ENCODE measurements at regions not wholly inside any gene's neighbourhood (a gene's known extent, or its start where the extent isn't known, plus 50 kb on each side); places are given as distances from the start of the nearest gene placed in this dataset.

DNA sequence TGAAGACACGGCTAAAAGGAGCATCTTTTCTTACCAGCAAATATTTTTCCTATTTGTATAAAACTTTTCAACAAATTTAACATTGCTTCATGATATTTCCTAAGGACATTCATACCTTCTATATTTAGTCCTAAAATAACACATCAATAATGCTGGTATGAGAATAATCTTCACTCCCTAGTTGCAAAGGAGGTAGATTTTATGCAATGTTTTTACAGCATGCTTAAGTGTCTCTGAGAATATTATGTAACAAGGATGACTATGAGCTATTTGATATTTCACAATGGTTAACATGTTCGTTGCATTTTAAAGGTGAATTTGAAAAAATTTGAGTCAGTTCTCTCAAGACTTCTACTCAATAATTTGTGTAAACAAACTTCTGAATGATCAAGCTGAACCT is 506.7 kb downstream of the NUP35 start:
- BruUV-seq (replicated peaks): no TSS peak
- H3K27me3 Mint-ChIP-seq (ENCODE audit: insufficient read depth, unreplicated experiment): no peaks in the 10 kb centered on the region
- DNase-seq (ENCODE audit: unreplicated experiment): peak; percentile 49

DNA sequence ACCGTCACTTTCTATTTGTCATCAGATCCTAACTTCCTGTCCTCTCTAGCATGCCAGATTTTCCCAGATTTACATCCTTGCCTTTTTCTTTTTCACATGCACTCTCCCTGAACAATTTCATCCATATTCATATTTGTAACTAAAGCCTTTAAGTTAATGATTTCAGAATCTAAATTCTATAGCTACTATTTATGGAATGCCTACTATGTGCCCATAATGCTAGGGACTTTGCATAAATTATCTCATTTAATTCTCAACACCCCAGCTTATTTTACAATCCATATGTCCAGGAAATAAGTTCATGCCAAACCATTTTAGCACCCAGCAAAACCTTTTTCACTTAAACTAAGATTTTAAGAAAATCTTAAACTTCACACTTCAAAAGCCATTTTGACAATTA is 531.9 kb downstream of the NUP35 start:
- Mint-ChIP-seq H3K4me1 (ENCODE audit: insufficient read depth, unreplicated experiment) (no peaks in the 10 kb centered on the region), H3K4me3 (ENCODE audit: unreplicated experiment) (no peak overlapping the region), H3K36me3 (ENCODE audit: insufficient read depth, unreplicated experiment) (no peaks in the 10 kb centered on the region), H3K27ac (ENCODE audit: low read depth, unreplicated experiment) (no peak overlapping the region), H3K27me3 (ENCODE audit: insufficient read depth, unreplicated experiment) (no peaks in the 10 kb centered on the region), H3K9me3 (ENCODE audit: unreplicated experiment) (no peaks in the 10 kb centered on the region)
- TF ChIP-seq, protein P1, sequence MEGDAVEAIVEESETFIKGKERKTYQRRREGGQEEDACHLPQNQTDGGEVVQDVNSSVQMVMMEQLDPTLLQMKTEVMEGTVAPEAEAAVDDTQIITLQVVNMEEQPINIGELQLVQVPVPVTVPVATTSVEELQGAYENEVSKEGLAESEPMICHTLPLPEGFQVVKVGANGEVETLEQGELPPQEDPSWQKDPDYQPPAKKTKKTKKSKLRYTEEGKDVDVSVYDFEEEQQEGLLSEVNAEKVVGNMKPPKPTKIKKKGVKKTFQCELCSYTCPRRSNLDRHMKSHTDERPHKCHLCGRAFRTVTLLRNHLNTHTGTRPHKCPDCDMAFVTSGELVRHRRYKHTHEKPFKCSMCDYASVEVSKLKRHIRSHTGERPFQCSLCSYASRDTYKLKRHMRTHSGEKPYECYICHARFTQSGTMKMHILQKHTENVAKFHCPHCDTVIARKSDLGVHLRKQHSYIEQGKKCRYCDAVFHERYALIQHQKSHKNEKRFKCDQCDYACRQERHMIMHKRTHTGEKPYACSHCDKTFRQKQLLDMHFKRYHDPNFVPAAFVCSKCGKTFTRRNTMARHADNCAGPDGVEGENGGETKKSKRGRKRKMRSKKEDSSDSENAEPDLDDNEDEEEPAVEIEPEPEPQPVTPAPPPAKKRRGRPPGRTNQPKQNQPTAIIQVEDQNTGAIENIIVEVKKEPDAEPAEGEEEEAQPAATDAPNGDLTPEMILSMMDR (IDR thresholded peaks at IDR 0.05; ENCODE audit: unreplicated experiment): no peak
- intact Hi-C loops (cut with micrococcal nuclease): no loop called here
- CTCF ChIA-PET: interaction anchor here (0.7 to 1.1 kb wide), 3 partner anchors 10 to 995 kb away, joined by 3 read pairs; no protein-coding TSS in a partner anchor
- BruUV-seq (replicated peaks): no TSS peak
- POLR2A ChIA-PET: no interaction called here
- no peak for DNase-seq (ENCODE audit: unreplicated experiment)

More for the DNA sequence above, 506.7 kb downstream of the NUP35 start:
- ChIA-PET CTCF (no interaction called here), POLR2A (no interaction called here)
- Mint-ChIP-seq H3K36me3 (ENCODE audit: insufficient read depth, unreplicated experiment) (no peaks in the 10 kb centered on the region), H3K9me3 (ENCODE audit: unreplicated experiment) (no peaks in the 10 kb centered on the region), H3K4me3 (ENCODE audit: unreplicated experiment) (no peak overlapping the region), H3K27ac (ENCODE audit: low read depth, unreplicated experiment) (no peak overlapping the region), H3K4me1 (ENCODE audit: insufficient read depth, unreplicated experiment) (no peaks in the 10 kb centered on the region)
- TF ChIP-seq, protein P1 (IDR thresholded peaks at IDR 0.05; ENCODE audit: unreplicated experiment): no peak
- intact Hi-C loops (cut with micrococcal nuclease): no loop called here

DNA sequence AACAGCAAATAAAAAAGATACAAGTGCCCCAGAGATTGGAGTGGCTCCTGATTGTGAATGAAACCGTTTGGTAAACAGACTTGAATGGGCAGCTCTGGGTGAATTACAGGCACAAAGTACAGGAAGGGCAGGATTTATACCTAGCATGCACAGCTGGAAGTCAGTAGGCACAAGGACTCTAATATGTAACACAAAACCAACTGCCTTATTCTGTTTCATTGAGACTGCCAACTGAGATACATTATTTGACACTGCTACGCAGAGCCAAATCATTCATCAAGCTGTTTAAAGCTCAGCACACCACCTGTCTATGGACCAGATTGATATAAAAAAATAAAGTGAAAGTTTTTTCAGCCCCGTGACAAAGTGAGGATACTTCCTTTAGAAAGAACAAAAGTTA is 541.2 kb downstream of the NUP35 start:
- Mint-ChIP-seq H3K4me1 (ENCODE audit: insufficient read depth, unreplicated experiment) (no peaks in the 10 kb centered on the region), H3K36me3 (ENCODE audit: insufficient read depth, unreplicated experiment) (no peaks in the 10 kb centered on the region), H3K9me3 (ENCODE audit: unreplicated experiment) (no peaks in the 10 kb centered on the region), H3K27me3 (ENCODE audit: insufficient read depth, unreplicated experiment) (no peaks in the 10 kb centered on the region), H3K27ac (ENCODE audit: low read depth, unreplicated experiment) (peak overlapping the region; percentile 28), H3K4me3 (ENCODE audit: unreplicated experiment) (no peak overlapping the region)
- intact Hi-C loops (cut with micrococcal nuclease): no loop called here
- POLR2A ChIA-PET: interaction anchor here (0.7 kb wide), 1 partner anchor 155 kb away, joined by 3 read pairs; no protein-coding TSS in a partner anchor
- TF ChIP-seq, protein P1 (IDR thresholded peaks at IDR 0.05; ENCODE audit: unreplicated experiment): no peak
- CTCF ChIA-PET: interaction anchor here (0.6 kb wide), 1 partner anchor 174 kb away, joined by 3 read pairs; no protein-coding TSS in a partner anchor
- DNase-seq (ENCODE audit: unreplicated experiment): no peak
- BruUV-seq (replicated peaks): no TSS peak

DNA sequence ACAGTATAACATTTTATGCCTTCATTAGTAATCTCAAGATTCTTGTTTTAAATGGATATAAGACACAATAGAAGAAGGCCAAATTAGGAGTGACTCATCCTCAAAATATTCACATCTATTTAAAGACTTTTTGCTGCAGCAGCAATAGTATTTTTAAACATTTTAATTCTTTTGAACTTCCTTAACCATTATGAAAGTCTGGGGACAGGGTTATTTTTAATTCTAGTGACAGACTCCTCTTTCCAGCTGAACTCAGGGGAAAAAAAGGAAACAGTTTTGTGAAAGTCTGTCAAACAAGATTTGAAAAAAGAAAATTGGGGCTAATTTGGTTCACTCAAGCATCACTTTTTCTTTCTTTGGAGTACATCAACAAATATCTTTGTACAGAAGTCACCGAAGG is 541.8 kb downstream of the NUP35 start:
- peak; percentile 20 for DNase-seq (ENCODE audit: unreplicated experiment)
- no peaks in the 10 kb centered on the region for H3K4me1 Mint-ChIP-seq (ENCODE audit: insufficient read depth, unreplicated experiment)
- H3K36me3 Mint-ChIP-seq (ENCODE audit: insufficient read depth, unreplicated experiment): no peaks in the 10 kb centered on the region
- H3K4me3 Mint-ChIP-seq (ENCODE audit: unreplicated experiment): no peak overlapping the region
- intact Hi-C loops (cut with micrococcal nuclease): no loop called here
- no TSS peak for BruUV-seq (replicated peaks)
- ChIA-PET CTCF (no interaction called here), POLR2A (interaction anchor here (0.7 kb wide), 1 partner anchor 156 kb away, joined by 3 read pairs; no protein-coding TSS in a partner anchor)
- H3K27me3 Mint-ChIP-seq (ENCODE audit: insufficient read depth, unreplicated experiment): no peaks in the 10 kb centered on the region
- no peaks in the 10 kb centered on the region for H3K9me3 Mint-ChIP-seq (ENCODE audit: unreplicated experiment)
- TF ChIP-seq, protein P1 (IDR thresholded peaks at IDR 0.05; ENCODE audit: unreplicated experiment): no peak
- no peak overlapping the region for H3K27ac Mint-ChIP-seq (ENCODE audit: low read depth, unreplicated experiment)

Measured in MCF 10A (cell line).